ENCODE measurements at regions not wholly inside any gene's neighbourhood (a gene's known extent, or its start where the extent isn't known, plus 50 kb on each side); places are given as distances from the start of the nearest gene placed in this dataset.
"Not testable (repeated sequence)": the region's sequence is repeated elsewhere in the genome, so short reads cannot be mapped to it uniquely, and the experiment has no call there.

- not testable (repeated sequence) for DNase-seq (ENCODE audit: low read depth)
These were observed 439.1 kb downstream of the SPATA31A7 start for GRCh38 chr9:61628951-61629350.

DNA sequence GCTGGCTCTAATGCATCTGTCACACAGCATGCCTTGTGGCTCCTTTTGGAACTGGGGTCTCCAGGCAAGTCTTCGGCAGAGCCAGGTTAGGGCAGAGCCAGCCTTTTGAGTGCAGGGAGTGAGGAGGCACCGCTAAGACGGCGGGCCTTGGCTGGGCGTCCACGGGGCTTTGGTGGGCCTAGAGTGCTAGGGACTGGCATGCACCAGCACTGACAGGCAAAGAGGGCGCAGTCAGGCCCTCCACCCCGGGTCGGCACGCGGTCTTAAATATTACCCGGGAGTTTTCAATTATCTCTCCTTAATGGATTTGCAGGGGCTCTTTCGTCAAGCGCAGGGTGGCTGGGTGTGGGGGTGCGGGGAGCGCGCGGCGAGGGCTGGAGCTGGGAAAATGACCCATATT lies 444.4 kb downstream of the SPATA31A7 start:
- H3K4me3 ChIP-seq (replicated peaks; ENCODE audit: low read depth, low read length): no peak overlapping the region
- DNase-seq (ENCODE audit: low read depth): no peak
- TF ChIP-seq CTCF (IDR thresholded peaks at IDR 0.05; ENCODE audit: low read length, missing control alignments): no peak

More at GRCh38 chr9:61628951-61629350, 439.1 kb downstream of the SPATA31A7 start:
- not testable (repeated sequence) for H3K4me3 ChIP-seq (replicated peaks; ENCODE audit: low read depth, low read length)

- not testable (repeated sequence) for DNase-seq (ENCODE audit: low read depth); H3K4me3 ChIP-seq (replicated peaks; ENCODE audit: low read depth, low read length)
These were observed 474.4 kb downstream of the SPATA31A7 start for GRCh38 chr9:61664232-61664631.

- no peak for DNase-seq (ENCODE audit: low read depth)
- H3K4me3 ChIP-seq (replicated peaks; ENCODE audit: low read depth, low read length): no peak overlapping the region
- TF ChIP-seq CTCF (IDR thresholded peaks at IDR 0.05; ENCODE audit: low read length, missing control alignments): no peak
These were observed 475.5 kb downstream of the SPATA31A7 start for GRCh38 chr9:61665330-61665751.

DNA sequence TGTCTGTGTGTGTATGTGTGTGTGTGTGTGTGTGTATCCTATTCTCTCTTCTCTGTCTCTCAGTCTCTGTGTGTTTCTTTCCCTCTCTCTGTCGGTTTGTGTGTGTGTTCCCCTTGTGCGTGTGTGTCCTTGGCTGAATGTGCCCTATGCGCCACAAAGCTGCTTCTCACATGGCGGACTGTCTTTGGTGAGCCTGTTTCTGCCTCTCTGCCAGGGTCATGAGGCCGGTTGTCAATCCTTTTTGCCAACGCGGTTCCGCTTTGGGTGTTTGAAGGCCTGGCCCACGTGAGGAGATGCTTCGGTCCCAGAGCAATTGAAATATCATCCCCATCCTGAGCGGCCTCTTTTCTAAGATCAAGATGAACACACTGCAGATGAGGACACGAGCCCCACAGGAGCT lies 476.0 kb downstream of the SPATA31A7 start:
- TF ChIP-seq CTCF (IDR thresholded peaks at IDR 0.05; ENCODE audit: low read length, missing control alignments): no peak
- no peak overlapping the region for H3K4me3 ChIP-seq (replicated peaks; ENCODE audit: low read depth, low read length)

GRCh38 chr9:61666310-61666709 lies 476.5 kb downstream of the SPATA31A7 start:
- TF ChIP-seq CTCF (IDR thresholded peaks at IDR 0.05; ENCODE audit: low read length, missing control alignments): no peak
- DNase-seq (ENCODE audit: low read depth): no peak
- no peak overlapping the region for H3K4me3 ChIP-seq (replicated peaks; ENCODE audit: low read depth, low read length)

More for the DNA sequence above, 476.0 kb downstream of the SPATA31A7 start:
- DNase-seq (ENCODE audit: low read depth): no peak

DNA sequence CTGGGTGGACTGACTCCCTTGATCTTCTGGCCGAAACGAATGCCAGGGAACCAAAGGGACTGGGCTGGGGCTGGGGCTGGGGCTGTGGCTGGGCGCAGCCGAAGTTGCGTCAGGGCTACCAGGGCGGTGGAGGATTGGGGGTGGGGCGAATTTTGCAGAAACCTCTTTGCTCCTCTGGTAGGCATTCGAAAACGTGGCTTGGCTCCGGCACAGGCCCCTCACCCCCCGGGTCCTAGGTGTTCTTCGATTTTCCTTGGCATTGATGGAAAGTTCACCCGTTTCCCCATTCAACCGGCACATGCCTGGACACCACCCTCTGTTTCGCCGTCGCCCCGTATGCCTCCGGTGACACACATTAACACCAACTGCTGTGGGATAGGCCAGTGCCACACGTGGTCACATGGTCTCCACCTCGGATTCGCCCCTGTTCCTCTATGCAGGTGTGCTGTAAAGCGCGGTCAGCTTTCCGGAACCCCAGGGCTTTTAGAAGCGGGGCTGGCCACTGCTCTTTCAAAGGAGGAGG lies 477.1 kb downstream of the SPATA31A7 start:
- no peak for DNase-seq (ENCODE audit: low read depth)
- TF ChIP-seq CTCF (IDR thresholded peaks at IDR 0.05; ENCODE audit: low read length, missing control alignments): no peak
- H3K4me3 ChIP-seq (replicated peaks; ENCODE audit: low read depth, low read length): peak overlapping the region; percentile 19

DNA sequence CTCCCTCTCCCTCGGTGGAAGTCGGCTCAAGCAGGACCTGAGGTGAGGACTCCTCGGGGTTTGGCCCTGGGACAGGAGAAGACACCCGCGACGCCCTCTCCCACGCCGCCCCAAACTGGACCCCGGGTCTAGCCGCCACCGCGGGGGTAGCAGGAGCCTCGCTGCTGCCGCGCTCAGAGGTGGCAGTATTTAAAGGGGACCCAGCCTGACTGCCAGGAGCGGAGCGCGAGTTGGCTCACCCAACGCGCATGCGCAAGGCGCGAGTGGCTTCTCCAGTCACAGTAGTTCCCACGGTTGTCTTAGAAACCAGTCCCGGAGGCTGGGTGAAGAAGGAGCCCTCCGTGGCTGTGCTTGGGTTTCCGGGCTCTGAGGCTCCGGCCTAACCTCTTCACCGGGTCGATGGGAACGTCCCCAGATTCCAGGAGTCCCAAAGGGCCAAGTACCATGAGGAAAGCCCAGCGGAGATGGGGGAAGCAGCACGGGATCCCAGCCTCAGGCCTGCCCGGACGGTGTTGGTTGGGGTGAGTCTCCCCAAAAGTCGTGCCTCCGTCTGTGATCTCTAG lies 477.8 kb downstream of the SPATA31A7 start:
- TF ChIP-seq CTCF (IDR thresholded peaks at IDR 0.05; ENCODE audit: low read length, missing control alignments): no peak
- no peak overlapping the region for H3K4me3 ChIP-seq (replicated peaks; ENCODE audit: low read depth, low read length)
- DNase-seq (ENCODE audit: low read depth): no peak

- DNase-seq (ENCODE audit: low read depth); H3K4me3 ChIP-seq (replicated peaks; ENCODE audit: low read depth, low read length): not testable (repeated sequence)
These were observed 478.4 kb downstream of the SPATA31A7 start for GRCh38 chr9:61668201-61668600.
